Calu3 (cell line): ENCODE measurements at regions not wholly inside any gene's neighbourhood (a gene's known extent, or its start where the extent isn't known, plus 50 kb on each side); places are given as distances from the start of the nearest gene placed in this dataset.

Experiments
- BruUV-seq: library from RNA; stranded (reverse); fragments of 400-500 nt; replicated peaks from 2 replicates; lab custom pipeline; 2021; lab: Mats Ljungman, UMichigan
- CTCF ChIA-PET: fragments of 300-600 bp; sonication (Branson Sonifier 250); formaldehyde crosslinking; loops from one replicate; lab custom pipeline; 2022; ENCODE audit warnings: antibody characterized with exemption; lab: Charles Lee
- DNase-seq: peaks from one replicate; pipeline ENCODE4 v3.0.0; 2022
- H3K27ac Mint-ChIP-seq: one replicate; pipeline ENCODE4 v1.8.0; 2022; ENCODE audit warnings: mixed read lengths; ENCODE audit not compliant: unreplicated experiment
- H3K27me3 Mint-ChIP-seq: one replicate; pipeline ENCODE4 v1.8.0; 2022; ENCODE audit warnings: mixed read lengths; ENCODE audit not compliant: unreplicated experiment
- H3K36me3 Mint-ChIP-seq: one replicate; pipeline ENCODE4 v1.8.0; 2022; ENCODE audit warnings: mild to moderate bottlenecking, moderate library complexity, mixed read lengths; ENCODE audit not compliant: insufficient read depth, unreplicated experiment
- H3K4me1 Mint-ChIP-seq: one replicate; pipeline ENCODE4 v1.8.0; 2022; ENCODE audit warnings: mild to moderate bottlenecking, low read depth, mixed read lengths; ENCODE audit not compliant: unreplicated experiment
- H3K4me3 Mint-ChIP-seq: one replicate; pipeline ENCODE4 v1.8.0; 2022; ENCODE audit warnings: mild to moderate bottlenecking, low read depth, moderate library complexity, mixed read lengths; ENCODE audit not compliant: unreplicated experiment
- H3K9me3 Mint-ChIP-seq: one replicate; pipeline ENCODE4 v1.8.0; 2022; ENCODE audit warnings: low read depth, mixed read lengths; ENCODE audit not compliant: unreplicated experiment
- intact Hi-C: fragments of 100-400 bp; cut with micrococcal nuclease; formaldehyde crosslinking; loops from one replicate; pipeline ENCODE4 v1.10.0; 2022; ENCODE audit not compliant: unreplicated experiment
- TF ChIP-seq, protein P1 (sequence below): fragments of 200-600 bp; IDR thresholded peaks from one replicate; pipeline ENCODE4 v1.8.0; 2022; ENCODE audit warnings: antibody characterized with exemption; ENCODE audit not compliant: unreplicated experiment

DNA sequence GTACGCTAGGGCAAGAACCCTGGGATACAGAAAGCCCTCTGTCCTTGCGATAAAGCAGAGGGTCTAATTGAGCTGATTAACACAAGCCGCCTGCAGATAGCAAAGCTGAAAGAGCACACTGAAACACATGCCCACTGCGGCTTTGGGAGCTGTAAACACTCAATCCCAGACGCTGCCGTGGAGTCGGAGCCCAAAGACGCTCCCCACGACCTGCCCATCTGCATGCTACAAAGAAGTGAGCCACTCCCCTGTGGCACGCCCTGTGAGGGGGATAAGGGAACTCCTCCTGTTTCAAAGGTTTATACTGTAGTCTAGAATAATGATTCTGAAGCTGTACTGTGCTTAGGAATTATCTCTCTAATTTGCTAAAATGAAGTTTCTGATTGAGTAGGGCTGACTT is 985.6 kb upstream of the GHITM start:
- H3K27ac Mint-ChIP-seq = no peak overlapping the region
- BruUV-seq = no TSS peak

DNA sequence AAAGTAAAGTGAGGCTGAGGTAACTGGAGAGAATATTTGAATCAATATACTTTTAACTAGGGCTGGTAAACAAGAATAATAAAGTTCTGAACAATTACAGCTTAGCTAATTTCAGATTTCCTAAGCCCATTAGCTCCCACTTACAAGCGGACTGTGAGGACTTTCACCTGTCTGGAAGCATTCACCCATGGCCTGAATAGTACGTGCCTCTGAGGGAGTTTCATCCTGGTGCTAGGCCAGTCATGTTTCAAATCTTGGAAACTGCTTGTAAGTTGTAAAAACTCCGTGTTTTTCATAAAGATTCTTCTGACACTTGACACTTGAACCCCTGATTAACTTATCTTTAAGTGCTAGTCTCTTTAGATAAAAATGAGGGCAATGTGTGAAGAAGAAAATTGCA is 975.2 kb upstream of the GHITM start:
- H3K9me3 Mint-ChIP-seq = no peaks in the 10 kb centered on the region
- intact Hi-C loops = no loop called here
- no peak overlapping the region for H3K4me3 Mint-ChIP-seq
- no peaks in the 10 kb centered on the region for H3K36me3 Mint-ChIP-seq
- TF ChIP-seq, protein P1, sequence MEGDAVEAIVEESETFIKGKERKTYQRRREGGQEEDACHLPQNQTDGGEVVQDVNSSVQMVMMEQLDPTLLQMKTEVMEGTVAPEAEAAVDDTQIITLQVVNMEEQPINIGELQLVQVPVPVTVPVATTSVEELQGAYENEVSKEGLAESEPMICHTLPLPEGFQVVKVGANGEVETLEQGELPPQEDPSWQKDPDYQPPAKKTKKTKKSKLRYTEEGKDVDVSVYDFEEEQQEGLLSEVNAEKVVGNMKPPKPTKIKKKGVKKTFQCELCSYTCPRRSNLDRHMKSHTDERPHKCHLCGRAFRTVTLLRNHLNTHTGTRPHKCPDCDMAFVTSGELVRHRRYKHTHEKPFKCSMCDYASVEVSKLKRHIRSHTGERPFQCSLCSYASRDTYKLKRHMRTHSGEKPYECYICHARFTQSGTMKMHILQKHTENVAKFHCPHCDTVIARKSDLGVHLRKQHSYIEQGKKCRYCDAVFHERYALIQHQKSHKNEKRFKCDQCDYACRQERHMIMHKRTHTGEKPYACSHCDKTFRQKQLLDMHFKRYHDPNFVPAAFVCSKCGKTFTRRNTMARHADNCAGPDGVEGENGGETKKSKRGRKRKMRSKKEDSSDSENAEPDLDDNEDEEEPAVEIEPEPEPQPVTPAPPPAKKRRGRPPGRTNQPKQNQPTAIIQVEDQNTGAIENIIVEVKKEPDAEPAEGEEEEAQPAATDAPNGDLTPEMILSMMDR = no peak
- no peaks in the 10 kb centered on the region for H3K4me1 Mint-ChIP-seq
- H3K27me3 Mint-ChIP-seq = peaks cover 11% of the 10 kb centered on the region
- CTCF ChIA-PET = no interaction called here
- no peak overlapping the region for H3K27ac Mint-ChIP-seq
- no TSS peak for BruUV-seq
- no peak for DNase-seq

More for the DNA sequence above, 985.6 kb upstream of the GHITM start:
- Mint-ChIP-seq H3K4me3 (no peak overlapping the region), H3K27me3 (no peaks in the 10 kb centered on the region), H3K36me3 (no peaks in the 10 kb centered on the region), H3K9me3 (no peaks in the 10 kb centered on the region), H3K4me1 (no peaks in the 10 kb centered on the region)
- intact Hi-C loops = no loop called here
- TF ChIP-seq, protein P1 = no peak
- DNase-seq = no peak
- CTCF ChIA-PET = no interaction called here

DNA sequence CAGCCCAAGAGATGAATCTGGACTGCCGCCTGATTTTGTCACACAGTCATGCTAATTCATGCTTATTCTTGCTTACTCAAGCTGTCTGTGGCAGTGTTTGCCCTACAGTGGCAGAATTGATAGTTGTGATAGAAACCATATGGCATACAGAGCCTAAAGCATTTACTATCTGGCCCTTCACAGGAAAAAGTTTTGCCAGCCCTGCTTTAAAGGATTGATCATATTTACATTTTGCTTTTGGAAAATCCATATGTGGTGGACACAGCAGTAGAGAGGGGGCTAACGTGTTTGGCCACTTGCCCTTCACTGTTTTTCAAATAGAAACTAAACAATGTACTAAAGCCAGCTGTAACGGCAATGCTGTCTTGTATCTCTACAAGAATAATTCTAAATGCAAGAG is 974.0 kb upstream of the GHITM start:
- no TSS peak for BruUV-seq
- DNase-seq = no peak
- Mint-ChIP-seq H3K27me3 (peaks cover 11% of the 10 kb centered on the region), H3K36me3 (no peaks in the 10 kb centered on the region), H3K9me3 (no peaks in the 10 kb centered on the region), H3K27ac (no peak overlapping the region), H3K4me3 (no peak overlapping the region), H3K4me1 (no peaks in the 10 kb centered on the region)
- TF ChIP-seq, protein P1 = no peak
- intact Hi-C loops = no loop called here
- CTCF ChIA-PET = no interaction called here

DNA sequence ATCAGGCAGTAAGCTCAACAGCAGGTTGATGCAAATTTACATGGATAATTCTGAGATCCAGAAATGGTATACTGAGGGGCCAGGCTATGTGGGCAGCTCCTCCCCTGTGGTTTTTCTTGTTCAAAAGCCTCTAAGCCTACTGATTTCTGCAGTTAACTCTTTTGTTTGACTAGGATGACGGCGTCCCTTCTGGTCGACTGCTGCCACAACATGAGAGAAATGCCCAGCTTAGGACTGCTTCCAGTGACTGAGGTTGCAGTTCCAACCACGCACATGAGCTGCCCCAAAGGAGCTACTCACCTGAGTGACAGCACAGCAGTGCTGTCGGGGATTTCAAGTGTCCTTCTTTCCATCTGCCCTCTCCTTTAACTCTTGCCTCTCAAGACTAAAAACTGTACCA is 973.0 kb upstream of the GHITM start:
- no peaks in the 10 kb centered on the region for H3K36me3 Mint-ChIP-seq
- H3K4me1 Mint-ChIP-seq = no peaks in the 10 kb centered on the region
- peaks cover 2% of the 10 kb centered on the region for H3K9me3 Mint-ChIP-seq
- peaks cover 6% of the 10 kb centered on the region for H3K27me3 Mint-ChIP-seq
- no peak overlapping the region for H3K4me3 Mint-ChIP-seq
- CTCF ChIA-PET = no interaction called here
- no TSS peak for BruUV-seq
- no peak overlapping the region for H3K27ac Mint-ChIP-seq
- TF ChIP-seq, protein P1 = no peak
- DNase-seq = no peak
- intact Hi-C loops = no loop called here

DNA sequence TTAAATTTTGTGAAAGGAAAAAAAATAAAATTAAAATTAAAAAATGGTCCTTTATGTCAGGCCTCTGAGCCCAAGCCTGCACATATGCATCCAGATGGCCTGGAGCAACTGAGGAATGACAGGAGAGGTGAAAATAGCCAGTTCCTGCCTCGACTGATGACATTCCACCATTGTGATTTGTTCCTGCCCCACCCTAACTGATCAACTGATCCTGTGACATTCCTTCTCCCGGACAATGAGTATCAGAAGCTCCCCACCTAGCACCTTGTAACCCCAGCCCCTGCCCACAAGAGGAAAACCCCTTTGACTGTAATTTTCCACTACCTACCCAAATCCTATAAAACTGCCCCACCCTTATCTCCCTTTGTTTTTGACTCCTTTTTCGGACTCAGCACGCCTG is 972.2 kb upstream of the GHITM start:
- CTCF ChIA-PET = no interaction called here

More for the DNA sequence above, 972.2 kb upstream of the GHITM start:
- H3K9me3 Mint-ChIP-seq = peaks cover 2% of the 10 kb centered on the region
- no peak overlapping the region for H3K27ac Mint-ChIP-seq
- no peaks in the 10 kb centered on the region for H3K36me3 Mint-ChIP-seq
- intact Hi-C loops = no loop called here
- no TSS peak for BruUV-seq
- no peaks in the 10 kb centered on the region for H3K27me3 Mint-ChIP-seq
- no peaks in the 10 kb centered on the region for H3K4me1 Mint-ChIP-seq
- no peak overlapping the region for H3K4me3 Mint-ChIP-seq
- TF ChIP-seq, protein P1 = no peak
- DNase-seq = no peak
